SK-N-SH treated with all-trans-retinoic acid at 6 μM for 48 hours (cell line): ENCODE measurements at regions not wholly inside any gene's neighbourhood (a gene's known extent, or its start where the extent isn't known, plus 50 kb on each side); places are given as distances from the start of the nearest gene placed in this dataset.
"Not testable (repeated sequence)": the region's sequence is repeated elsewhere in the genome, so short reads cannot be mapped to it uniquely, and the experiment has no call there.

ENCODE experiments used
- ATAC-seq: fragments of 200-7000 bp; cut with Tn5 transposase; 3 replicates; pipeline ENCODE4 v1.9.1; 2020; ENCODE audit warnings: mild to moderate bottlenecking, moderate library complexity
- ARNTL ChIP-seq: fragments of 450-650 bp; formaldehyde crosslinking; IDR thresholded peaks from 2 replicates; pipeline ENCODE4 v1.5.0; 2020; ENCODE audit warnings: low read depth, mild to moderate bottlenecking, moderate library complexity, borderline replicate concordance
- CREB5 ChIP-seq: fragments of 250-450 bp; sonication (Bioruptor Pico); IDR thresholded peaks from 2 replicates; pipeline ENCODE4 v1.5.1; 2020; ENCODE audit warnings: low read depth, mild to moderate bottlenecking, moderate library complexity
- CSDC2 ChIP-seq: fragments of 250-450 bp; sonication (Bioruptor Pico); IDR thresholded peaks from 2 replicates; pipeline ENCODE4 v1.5.0; 2020; ENCODE audit warnings: mild to moderate bottlenecking, moderate library complexity
- GLIS3 ChIP-seq: fragments of 250-450 bp; sonication (Bioruptor Pico); IDR thresholded peaks from 2 replicates; pipeline ENCODE4 v1.5.0; 2020; ENCODE audit warnings: mild to moderate bottlenecking, moderate library complexity
- OSR1 ChIP-seq: fragments of 250-450 bp; sonication (Bioruptor Pico); IDR thresholded peaks from 2 replicates; pipeline ENCODE4 v1.8.0; 2022; ENCODE audit warnings: moderate library complexity, mild to moderate bottlenecking, inconsistent platforms
- PATZ1 ChIP-seq: fragments of 250-450 bp; sonication (Bioruptor Pico); IDR thresholded peaks from 2 replicates; pipeline ENCODE4 v1.8.0; 2020; ENCODE audit warnings: mild to moderate bottlenecking, moderate library complexity, borderline replicate concordance
- POU6F1 ChIP-seq: fragments of 250-450 bp; sonication (Bioruptor Pico); IDR thresholded peaks from 2 replicates; pipeline ENCODE4 v1.8.0; 2021; ENCODE audit warnings: low read depth, mild to moderate bottlenecking, moderate library complexity, borderline replicate concordance
- RARB ChIP-seq: fragments of 250-450 bp; sonication (Bioruptor Pico); IDR thresholded peaks from 2 replicates; pipeline ENCODE4 v1.8.0; 2021; ENCODE audit warnings: mild to moderate bottlenecking, moderate library complexity
- SNAI2 ChIP-seq: fragments of 250-450 bp; sonication (Bioruptor Pico); IDR thresholded peaks from 2 replicates; pipeline ENCODE4 v1.5.0; 2020; ENCODE audit warnings: mild to moderate bottlenecking, moderate library complexity
- TCF4 ChIP-seq: fragments of 250-450 bp; sonication (Bioruptor Pico); IDR thresholded peaks from 2 replicates; pipeline ENCODE4 v1.8.0; 2021; ENCODE audit warnings: mild to moderate bottlenecking, moderate library complexity, borderline replicate concordance
- TOX ChIP-seq: fragments of 250-450 bp; sonication (Bioruptor Pico); IDR thresholded peaks from 2 replicates; pipeline ENCODE4 v1.8.0; 2021; ENCODE audit warnings: mild to moderate bottlenecking, moderate library complexity, borderline replicate concordance
- ZC3H10 ChIP-seq: fragments of 250-450 bp; sonication (Bioruptor Pico); IDR thresholded peaks from 2 replicates; pipeline ENCODE4 v1.5.1; 2021; ENCODE audit warnings: mild to moderate bottlenecking, moderate library complexity
- ZFP3 ChIP-seq: fragments of 250-450 bp; sonication (Bioruptor Pico); IDR thresholded peaks from 2 replicates; pipeline ENCODE4 v1.5.0; 2020; ENCODE audit warnings: mild to moderate bottlenecking, moderate library complexity
- ZFP30 ChIP-seq: fragments of 450-650 bp; formaldehyde crosslinking; IDR thresholded peaks from 2 replicates; pipeline ENCODE4 v1.5.0; 2022; ENCODE audit warnings: mild to moderate bottlenecking, moderate library complexity
- ZNF565 ChIP-seq: fragments of 450-650 bp; formaldehyde crosslinking; conservative IDR thresholded peaks from 2 replicates; pipeline ENCODE4 v1.5.0; 2020; ENCODE audit warnings: low read depth, mild to moderate bottlenecking, moderate library complexity
- ZNF70 ChIP-seq: fragments of 450-650 bp; formaldehyde crosslinking; IDR thresholded peaks from 2 replicates; pipeline ENCODE4 v1.5.0; 2020; ENCODE audit warnings: mild to moderate bottlenecking, moderate library complexity
- ZNF8 ChIP-seq: fragments of 450-650 bp; formaldehyde crosslinking; IDR thresholded peaks from 2 replicates; pipeline ENCODE4 v1.5.0; 2020; ENCODE audit warnings: mild to moderate bottlenecking, moderate library complexity
- TF ChIP-seq, protein P1 (sequence below): fragments of 250-450 bp; sonication (Bioruptor Pico); IDR thresholded peaks from 2 replicates; pipeline ENCODE4 v1.5.1; 2021; ENCODE audit warnings: mild to moderate bottlenecking, moderate library complexity

DNA sequence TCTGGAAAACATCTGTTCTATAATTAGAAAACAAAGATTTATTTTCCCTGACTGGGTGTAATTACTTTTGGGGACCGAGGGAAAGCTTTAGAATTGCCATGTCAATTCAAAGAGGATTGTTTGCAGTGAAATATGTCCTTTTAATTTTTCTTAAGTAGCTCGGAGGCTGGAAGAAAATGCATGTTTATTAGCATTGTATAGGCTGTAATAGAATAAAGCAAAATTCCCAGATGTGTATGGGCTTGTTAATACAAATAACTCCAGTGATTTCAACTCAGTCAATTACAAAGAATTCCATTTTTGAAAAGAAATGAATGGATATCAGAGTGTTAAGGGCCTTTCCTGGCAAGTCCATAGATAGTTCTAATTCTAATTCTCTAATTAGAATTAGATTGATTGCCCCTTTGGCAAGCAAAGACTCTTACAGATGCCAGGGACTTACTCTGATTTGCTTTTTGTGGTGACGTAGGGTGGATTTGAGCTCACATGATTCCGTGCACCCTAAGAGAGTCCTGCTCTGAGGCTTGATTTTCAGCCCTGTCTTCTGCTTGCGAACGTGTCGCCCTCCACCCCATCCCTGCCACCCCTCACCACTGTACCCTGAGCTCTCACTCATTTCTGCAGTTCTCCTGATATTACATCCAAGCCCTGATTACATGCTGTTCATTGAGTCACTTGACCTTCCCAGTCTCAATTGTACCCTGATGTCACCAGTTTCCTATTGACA is 70.0 kb upstream of the FAM20A start:
- no peak for TF ChIP-seq CSDC2 (CRISPR knock-in tag)
- TF ChIP-seq, protein P1, sequence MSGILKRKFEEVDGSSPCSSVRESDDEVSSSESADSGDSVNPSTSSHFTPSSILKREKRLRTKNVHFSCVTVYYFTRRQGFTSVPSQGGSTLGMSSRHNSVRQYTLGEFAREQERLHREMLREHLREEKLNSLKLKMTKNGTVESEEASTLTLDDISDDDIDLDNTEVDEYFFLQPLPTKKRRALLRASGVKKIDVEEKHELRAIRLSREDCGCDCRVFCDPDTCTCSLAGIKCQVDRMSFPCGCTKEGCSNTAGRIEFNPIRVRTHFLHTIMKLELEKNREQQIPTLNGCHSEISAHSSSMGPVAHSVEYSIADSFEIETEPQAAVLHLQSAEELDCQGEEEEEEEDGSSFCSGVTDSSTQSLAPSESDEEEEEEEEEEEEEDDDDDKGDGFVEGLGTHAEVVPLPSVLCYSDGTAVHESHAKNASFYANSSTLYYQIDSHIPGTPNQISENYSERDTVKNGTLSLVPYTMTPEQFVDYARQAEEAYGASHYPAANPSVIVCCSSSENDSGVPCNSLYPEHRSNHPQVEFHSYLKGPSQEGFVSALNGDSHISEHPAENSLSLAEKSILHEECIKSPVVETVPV (CRISPR knock-in tag) = no peak
- no peak for ATAC-seq

GRCh38 chr17:68666438-68666837 is 65.3 kb upstream of the FAM20A start:
- not testable (repeated sequence) for ATAC-seq

DNA sequence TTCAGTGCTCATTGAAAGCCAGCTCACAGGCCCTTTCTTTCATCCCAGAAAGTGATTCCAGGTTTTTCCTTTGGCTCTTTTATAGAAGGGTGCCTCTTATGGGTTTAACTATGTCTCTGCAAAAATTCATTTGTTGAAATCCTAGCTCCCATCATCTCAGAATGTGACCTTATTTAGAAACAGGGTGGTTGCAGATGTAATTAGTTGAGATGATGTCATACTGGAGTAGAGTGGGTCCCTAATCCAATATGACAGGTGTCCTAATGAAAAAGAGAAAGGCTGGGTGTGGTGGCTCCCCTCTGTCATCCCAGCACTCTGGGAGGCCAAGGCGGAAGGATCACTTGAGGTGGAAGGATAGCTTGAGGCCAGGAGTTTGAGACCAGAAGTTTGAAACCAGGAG is 64.2 kb upstream of the FAM20A start:
- TF ChIP-seq OSR1 (CRISPR knock-in tag) (no peak), ARNTL (CRISPR knock-in tag) (no peak), ZNF565 (no peak), CSDC2 (CRISPR knock-in tag) (no peak), CREB5 (CRISPR knock-in tag) (no peak), TCF4 (CRISPR knock-in tag) (no peak), POU6F1 (CRISPR knock-in tag) (no peak), ZC3H10 (no peak), GLIS3 (CRISPR knock-in tag) (no peak), ZFP30 (CRISPR knock-in tag) (no peak), TOX (CRISPR knock-in tag) (no peak), ZNF70 (no peak), ZFP3 (CRISPR knock-in tag) (no peak)
- TF ChIP-seq, protein P1 (CRISPR knock-in tag) = no peak
- TF ChIP-seq, all 23 proteins: peak for 0
- ATAC-seq = no peak

- ATAC-seq = no peak
- TF ChIP-seq ZNF70 (no peak), ZNF8 (CRISPR knock-in tag) (no peak), PATZ1 (CRISPR knock-in tag) (no peak), OSR1 (CRISPR knock-in tag) (no peak), GLIS3 (CRISPR knock-in tag) (no peak), SNAI2 (CRISPR knock-in tag) (no peak), RARB (CRISPR knock-in tag) (no peak), ZFP3 (CRISPR knock-in tag) (no peak), POU6F1 (CRISPR knock-in tag) (no peak), CREB5 (CRISPR knock-in tag) (no peak), ZC3H10 (no peak), TCF4 (CRISPR knock-in tag) (no peak), ARNTL (CRISPR knock-in tag) (no peak), TOX (CRISPR knock-in tag) (no peak)
- TF ChIP-seq, protein P1 (CRISPR knock-in tag) = no peak
Measured at GRCh38 chr17:68662479-68662878, 61.3 kb upstream of the FAM20A start.
